Middle frontal gyrus (tissue), 1 donor: ENCODE measurements at regions not wholly inside any gene's neighbourhood (a gene's known extent, or its start where the extent isn't known, plus 50 kb on each side); places are given as distances from the start of the nearest gene placed in this dataset.

Experiments used
- DNase-seq: peaks from one replicate; pipeline ENCODE4 v3.0.0-alpha.2; 2015; ENCODE audit warnings: low spot score; ENCODE audit errors: extremely low spot score

DNA sequence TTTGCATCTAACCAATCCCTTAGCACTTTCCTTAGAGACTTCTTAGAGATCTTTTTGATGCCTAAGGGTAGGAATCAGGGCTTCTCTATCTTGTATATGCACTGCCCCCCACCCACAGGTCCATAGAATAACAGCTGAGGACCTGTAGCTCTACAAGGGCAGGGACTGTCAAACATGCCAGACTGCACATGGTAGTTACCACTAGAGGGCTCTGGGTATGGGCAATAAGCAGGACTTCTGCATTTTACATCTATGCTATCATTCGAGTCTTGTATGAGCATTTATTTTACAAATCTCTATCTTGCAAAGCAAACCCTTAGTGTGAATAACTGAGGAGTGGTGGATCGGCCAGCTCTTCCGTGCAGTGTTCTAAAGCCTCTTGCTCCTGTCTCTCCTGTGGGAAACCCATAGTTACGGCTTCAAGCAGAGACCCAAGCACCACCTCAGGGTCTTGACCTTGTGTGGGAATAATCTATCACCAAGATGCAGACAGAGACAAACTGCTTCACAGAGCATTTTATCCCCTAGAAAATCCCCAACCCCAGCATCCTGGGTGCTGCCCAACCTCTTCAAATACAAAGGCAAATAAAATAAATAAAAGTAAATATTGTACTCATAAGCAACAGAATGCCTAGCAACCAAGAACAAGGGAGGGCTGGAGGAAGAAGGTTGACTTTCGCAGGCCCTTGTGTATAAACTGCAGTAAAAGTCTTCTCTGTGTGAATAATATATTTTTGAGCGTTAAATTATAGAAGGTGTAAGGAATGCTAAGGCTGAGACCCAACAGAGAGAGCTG lies 219.3 kb downstream of the WDR11 start:
- no peak for DNase-seq

DNA sequence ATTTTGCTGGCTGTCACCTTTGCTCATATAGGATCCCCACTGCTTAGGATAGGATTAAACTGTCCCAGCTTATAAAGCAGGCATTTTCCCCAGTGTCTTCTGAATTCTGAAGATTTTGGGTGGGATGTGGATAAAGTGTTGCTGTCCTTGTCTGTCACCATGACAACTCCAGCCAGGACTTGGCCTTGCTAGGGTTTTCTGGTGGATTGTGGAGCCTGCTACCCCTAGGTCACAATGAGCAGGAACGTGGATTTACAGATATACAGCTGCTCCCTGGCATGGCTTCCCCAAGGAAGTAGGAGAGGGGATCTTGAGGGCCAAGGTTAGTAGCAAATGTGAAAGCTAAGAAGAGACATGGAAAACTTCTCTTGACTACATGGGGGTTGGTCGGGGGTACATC lies 220.7 kb downstream of the WDR11 start:
- DNase-seq = no peak

DNA sequence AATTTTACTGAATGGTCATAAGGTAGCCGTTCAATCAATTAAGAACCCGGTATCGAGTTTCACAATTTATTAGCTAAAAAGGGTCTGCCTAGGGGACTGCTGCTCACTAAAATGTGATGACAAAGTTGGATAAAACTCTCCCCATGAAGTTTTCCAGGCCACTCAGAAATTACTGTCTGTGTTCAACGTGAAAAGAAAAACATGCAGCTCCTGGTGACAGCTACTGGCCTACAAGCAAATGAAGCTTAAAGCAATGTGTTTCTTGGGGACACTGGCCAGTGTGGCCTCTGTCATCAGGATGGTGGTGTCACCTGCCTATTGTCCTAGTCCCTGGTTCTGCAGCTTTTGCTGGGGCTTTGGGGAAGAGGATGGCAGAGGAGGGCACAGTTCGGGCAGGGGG lies 222.6 kb downstream of the WDR11 start:
- DNase-seq = no peak

DNA sequence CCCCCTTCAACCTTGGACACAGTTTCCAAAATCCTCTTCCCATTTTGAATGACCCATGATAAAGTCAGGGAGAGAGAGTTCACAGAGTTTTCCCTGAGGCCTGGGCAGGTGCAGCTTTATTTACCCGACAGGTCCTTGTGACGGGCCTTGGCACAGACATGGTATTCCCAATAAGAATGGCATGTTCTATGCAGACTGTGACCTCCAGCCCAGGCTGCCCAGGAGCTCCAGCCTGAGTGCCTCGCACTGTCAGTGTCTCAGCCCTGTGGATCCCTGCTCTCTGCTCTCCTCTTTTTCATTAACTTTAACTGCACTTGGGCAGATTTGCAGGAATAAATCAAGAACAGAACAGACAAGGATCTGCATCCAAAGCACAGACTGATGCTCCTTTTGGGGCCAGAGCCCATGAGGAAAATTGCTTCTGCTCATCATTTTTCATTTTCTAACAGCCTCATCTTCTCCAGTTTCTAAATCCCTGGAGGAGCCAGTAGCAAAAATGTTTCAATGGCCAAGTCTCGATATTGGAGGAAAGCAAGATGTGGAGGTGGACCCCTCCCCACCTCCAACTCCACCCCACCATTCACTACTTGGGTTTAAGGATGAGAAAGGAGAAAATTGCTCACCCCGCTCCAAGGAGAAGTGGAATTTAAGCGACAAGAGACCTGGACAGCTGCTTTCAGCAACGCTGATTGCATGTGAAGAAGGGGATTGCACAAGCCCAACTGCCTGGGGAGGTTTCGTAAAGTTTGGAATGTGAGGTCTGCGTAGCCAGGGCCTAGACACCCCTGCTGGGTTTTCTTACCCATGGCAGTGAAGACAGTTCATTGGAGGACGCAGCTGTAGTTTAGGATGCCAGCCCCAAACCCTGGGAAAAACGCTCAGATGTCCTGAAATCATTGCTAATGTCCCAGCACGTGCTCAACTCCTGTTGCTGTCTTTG lies 225.9 kb downstream of the WDR11 start:
- no peak for DNase-seq

DNA sequence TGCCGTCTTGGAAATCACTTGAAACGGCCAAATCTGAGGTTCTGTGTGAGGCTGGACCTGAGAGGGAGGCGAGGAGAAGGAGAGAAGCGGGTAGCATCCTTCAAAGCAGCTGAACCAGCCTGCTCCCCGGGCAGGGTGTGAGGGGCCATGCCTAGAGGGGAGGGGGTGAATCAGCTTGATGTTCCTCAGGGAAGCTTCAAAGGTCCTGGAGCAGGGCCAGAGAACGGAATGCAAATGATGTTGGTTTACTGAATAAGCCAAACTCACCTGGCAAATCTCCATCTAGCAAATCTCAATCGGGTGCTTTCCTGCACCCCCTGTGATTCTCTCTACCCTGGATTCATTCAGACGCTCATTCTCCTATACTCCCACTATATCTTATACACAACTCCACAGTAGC lies 226.9 kb downstream of the WDR11 start:
- DNase-seq = no peak

DNA sequence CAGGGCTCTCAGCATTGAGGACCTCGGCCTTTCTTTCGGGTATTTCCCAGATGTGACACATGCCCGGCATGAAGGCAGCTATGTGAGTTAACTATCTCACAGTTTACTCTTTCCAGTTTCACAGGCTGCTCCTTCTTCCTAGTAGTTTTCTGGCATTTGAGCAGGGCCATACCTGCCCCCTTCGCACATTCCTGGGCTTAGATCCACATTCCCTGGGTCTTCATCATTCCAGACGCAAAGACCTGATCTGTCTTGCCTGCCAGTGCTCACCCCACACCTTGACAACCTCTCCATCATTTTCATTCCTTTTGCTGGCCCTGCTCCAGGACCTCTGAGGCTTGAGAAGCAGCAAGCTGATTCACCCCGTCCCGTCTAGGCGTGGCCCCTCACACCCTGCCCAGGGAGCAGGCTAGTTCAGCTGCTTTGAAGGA lies 227.5 kb downstream of the WDR11 start:
- no peak for DNase-seq

DNA sequence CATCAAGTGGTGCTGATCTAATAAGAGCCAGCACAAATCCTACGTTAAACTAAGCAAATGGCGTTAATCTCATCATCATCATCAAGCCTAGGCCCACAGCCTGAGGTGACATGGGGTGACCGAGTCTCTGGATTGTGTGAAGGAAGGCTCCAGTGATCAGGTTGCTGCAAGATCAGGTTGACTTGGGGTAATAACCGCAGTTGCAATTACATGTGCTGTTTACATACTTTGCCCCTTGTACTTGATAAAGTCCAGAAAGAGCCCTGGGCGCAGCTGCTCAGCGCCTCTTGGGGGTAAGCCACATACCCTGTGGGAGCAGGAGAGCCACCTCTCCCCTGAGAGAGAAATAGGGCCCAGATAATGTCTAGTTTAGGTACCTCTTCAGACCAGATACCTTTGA lies 228.1 kb downstream of the WDR11 start:
- no peak for DNase-seq

DNA sequence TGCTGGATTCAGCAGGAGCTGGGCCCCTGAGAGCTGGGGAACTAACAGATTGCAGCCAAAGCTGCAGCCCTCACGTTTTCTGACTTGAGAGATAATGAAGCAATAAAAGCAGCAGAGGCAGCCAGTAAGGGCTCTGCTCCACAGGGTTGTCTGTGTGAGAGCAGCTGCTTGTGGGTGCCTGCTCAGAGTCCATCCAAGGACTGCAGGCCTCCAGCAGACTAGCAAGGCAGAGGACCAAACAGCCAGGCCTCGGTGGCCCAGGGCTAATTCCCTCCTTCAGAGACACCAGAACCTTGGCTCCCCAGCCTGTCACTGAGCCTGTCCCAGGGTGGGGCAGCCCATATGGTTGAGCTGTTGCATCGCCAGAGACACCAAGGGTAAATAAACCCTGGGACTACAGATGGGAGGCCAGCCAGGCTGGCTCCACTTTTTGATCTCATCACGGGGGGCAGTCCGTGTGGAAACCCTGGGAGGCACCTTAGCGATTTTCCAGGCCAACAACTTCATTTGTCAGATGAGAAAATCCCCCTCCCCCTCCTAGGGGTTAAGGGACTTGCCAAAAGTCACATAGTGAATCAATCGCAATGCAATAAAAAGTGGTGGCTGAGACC lies 229.2 kb downstream of the WDR11 start:
- DNase-seq = no peak

DNA sequence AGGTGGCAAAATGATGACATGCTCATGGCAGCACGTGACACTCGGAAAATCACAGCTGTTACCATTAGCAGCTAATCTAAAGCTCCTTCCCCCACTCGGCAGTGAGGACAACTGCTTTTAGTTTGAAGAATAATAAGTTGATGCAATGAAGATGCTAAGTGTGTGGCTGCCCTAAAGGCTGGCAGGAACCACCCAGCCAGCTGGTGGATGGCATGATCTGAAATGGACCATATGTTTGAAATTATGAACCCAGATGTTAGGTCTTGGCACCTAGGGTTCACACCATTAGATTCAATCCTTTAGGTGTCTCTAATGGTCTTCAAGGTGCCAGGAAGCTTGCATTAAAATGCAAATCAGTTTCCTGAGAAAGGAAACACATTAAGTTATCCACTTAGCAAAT lies 230.1 kb downstream of the WDR11 start:
- no peak for DNase-seq

DNA sequence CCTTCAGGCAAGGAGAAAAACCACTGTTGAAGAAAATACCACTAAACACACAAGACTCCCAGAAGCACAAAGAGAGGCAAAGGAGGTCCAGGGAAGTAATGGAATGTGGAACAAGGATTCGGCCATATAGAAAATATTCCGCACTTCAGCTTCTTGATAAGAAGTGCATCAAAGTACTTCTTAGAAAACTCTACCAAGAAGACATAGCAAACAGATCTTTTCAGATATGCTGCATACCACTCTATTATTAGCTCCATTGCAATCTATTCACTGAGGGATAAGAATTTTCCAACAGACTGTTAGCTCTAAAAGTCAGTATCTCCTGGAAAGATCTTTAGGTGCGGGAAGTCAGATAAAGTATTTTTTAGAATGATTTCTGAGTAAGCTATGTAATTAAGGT lies 231.8 kb downstream of the WDR11 start:
- DNase-seq = no peak

DNA sequence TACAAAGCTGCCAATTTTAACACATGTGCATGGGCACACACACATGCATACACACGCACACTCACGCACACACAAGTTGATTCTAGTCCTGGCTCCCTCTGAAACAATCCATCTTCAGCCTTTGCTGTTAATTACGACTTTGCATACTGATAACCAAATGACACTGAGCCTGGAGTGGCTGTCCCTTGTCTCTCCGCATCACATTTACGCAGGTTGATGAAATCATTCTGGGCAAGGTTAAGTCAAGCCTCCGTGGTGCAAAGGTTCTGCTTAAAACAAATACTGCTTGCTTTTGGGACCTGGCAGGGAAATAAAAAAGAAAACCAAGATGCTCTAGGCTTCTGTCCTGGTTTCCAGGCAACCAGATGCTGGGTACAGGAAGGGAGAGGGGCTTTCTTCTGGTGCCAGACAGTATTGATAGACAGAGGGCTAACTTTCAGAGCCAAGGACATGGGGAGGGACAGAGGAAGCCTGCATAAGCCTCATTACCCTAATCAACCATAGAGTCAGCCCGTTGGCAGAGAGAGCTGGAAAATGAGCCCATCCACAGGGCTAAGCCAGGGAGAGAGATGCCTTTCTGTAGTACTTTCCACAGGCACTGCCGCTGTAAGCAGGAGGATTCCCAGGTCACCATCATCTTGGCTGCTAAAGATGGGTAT lies 233.0 kb downstream of the WDR11 start:
- peak; percentile 28 for DNase-seq

DNA sequence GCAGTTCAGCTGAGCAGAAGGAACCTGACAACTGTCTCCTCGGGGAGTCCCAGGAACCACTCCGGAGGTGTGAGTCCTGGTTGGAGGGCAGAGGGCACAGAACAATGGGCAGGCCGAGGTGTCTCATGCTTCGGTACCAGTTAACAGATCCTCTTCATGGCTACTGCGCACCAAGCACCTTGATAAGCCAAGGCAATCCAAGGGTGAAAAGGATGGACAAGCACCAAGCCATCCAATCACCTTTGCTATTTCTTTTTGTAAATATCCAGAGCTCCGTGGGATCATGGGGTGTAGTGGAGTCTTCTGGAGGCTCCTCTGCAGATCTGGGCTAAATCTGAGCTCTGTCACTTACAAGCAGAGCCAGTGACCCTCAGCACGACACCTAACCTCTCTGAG lies 233.5 kb downstream of the WDR11 start:
- no peak for DNase-seq

DNA sequence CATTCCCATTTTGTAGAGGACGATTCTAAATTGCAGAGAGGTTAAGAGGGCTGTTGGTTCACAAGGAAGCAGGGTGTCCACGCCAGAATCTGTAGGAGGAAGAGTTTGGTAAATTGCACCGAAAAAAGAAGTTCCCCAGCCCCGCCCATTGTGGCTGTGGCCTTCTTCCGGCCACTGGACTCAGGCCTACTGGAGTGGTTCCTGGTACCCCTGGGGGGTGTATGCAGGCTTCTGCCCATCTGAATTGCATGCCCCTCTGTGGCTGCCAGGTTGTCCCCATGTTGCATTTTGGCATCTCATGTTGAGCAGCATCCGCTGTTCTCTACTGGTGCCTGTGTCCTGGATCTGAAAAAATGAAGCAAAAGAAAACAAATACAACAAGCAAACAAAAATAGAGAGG lies 234.2 kb downstream of the WDR11 start:
- no peak for DNase-seq

DNA sequence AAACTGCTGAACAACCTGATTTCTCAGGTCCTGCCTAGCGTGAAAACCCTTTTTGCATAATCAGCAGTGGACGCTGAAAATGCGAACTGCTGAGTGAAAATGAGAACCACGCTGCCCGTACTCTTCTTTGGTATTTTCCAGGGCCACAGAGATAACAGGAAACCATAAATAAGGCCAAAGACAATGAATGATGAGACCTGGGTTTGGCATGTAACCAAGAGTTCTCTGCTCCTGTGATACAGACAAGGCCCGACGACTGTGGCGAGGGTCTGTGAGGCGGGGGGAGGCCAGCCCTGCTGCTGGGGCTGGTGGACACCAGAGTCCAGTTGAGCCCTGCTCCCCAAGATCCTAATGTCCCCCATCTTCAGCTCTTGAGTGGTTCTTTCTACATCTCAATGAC lies 236.0 kb downstream of the WDR11 start:
- no peak for DNase-seq

DNA sequence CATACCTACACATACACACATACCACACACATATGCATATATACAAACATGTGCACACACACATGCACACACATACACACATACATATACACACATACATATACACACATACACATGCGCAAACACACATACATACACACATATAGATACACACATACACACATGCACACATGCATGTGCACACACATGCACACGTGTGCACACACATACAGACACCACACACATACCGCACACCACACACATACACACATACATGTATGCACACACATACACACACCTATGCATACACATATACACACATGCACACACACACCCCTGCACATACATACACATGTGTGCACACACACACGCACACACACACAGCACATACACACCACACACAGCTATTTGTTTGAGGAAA lies 236.5 kb downstream of the WDR11 start:
- DNase-seq = no peak

DNA sequence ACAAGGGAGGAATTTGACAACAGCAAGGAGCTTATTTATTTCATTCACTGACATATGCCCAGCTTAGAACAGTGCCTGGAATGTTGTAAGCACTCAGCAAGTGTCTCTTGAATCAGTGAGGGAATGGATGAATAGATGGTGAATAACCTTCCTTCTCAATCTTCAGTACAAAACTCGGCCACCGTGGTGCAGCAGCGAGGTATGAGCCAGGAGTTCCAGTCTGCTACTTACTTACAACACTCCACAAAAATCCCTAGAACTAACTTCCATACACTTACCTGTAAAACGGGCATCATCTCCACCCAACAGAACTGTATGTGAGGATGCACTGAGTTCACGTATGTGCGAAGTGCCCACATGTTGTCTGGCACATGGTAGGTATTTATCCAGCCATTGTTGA lies 237.4 kb downstream of the WDR11 start:
- DNase-seq = no peak

DNA sequence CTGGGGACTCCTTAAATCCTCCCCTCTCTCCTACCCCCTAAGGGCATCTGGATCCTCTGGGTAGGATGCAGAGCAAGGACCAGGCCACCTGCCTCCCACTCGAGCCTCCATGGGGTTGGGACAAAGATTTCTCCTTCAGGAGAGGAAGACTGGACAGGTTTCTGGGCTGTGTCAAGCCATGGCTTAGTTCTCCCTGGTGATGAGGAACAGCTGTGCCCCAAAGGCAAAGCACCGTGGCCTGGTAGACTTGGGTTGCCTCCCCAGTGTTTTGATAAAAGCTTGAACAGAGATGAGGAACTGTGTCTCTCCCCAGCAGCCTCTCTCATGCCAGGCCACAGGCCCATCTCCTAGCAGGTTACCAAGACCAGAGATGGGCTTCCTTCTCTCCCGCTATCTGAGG lies 238.3 kb downstream of the WDR11 start:
- no peak for DNase-seq

DNA sequence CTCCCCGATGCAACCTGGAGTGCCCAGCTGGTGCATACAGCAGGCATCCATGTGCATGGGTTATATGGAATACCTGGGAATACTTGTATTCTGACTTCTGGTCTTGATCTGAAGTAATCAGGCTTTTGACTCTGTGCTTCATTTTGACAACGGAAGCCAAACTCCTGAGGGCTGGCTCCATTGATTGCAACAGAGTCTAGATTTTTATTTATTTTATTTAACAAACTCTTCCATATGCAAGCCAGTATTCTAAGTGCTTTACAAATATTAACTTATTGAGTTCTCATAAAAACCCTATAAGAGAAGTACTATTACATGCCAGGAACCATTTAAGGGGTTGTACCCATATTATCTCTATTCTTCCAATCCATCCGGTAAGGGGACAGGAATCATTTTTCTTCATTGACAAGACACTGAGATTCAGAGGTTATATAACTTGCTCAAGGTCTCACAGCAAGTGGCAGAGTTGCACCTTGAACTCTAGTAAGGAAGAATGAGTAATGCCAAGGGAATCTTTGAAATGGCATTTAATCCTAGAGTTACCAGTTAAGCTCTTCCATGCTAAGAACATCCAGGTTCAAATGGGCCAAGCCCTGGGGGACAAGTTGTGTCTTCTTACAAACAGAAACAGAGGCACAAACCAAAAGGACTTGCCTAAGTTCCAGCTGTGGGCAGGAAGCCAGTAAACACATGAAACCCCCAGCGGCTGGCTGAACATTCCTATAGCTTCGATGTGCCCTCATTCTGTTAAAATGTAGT lies 241.0 kb downstream of the WDR11 start:
- DNase-seq = no peak

DNA sequence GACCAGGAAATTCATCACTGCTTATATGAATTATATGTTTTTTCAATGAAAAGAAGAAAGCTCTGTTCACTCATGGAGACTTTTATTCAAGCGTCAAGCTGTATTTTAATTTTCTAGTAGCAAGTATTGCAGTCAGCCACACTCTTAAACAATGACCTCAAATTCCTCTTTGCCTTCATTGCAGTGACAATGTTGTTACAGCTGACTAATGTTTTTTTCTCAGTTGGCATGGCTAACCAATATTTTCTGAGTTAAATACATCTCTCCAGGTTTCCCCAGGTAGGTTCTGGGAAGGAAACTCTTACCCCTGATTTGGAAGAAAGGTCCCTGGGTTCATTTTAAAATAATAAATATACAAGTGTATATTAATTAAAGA lies 241.5 kb downstream of the WDR11 start:
- DNase-seq = no peak

DNA sequence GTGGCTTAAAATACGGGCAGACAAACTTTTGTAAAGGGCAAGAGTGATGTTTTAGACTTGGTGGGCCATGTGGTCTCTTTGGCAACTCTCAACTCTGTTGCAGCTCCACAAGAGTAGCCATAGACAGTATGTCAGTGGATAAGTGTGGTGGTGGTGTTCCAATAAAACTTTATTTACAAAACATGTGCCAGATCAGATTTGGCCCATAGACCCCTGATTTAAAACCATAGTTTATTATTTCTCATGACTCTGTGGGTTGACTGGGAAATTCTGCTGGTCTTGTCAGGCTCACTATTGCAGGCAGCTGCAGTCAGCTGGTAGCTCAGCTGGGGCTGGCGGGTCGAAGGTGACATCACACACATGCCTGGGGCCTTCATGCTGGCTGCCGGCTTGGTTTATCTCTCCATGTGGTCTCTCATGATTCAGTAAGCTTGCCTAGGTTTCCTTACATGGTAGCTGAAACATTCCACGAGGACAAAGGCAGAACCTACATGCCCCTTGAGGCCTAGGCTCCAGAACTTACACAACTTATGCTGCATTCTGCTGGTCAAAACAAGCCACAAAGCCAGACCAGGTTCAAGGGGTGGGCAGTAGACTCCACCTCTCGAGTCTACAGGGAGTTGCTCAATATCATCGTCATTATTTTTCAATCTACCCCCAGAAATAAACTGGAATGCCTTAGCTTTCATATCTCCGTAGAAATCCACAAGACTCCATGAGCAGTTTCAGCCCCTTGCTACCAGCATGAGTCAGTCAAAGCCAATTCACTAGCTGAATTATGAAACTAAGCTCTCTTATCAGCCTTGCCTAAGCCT lies 245.7 kb downstream of the WDR11 start:
- DNase-seq = no peak
